ENCODE measurements at regions not wholly inside any gene's neighbourhood (a gene's known extent, or its start where the extent isn't known, plus 50 kb on each side); places are given as distances from the start of the nearest gene placed in this dataset.
"Not testable (repeated sequence)": the region's sequence is repeated elsewhere in the genome, so short reads cannot be mapped to it uniquely, and the experiment has no call there.

- DNase-seq: no peak
Measured at GRCh38 chr2:35255826-35256225, 1099.8 kb upstream of the CRIM1 start.

GRCh38 chr2:35251156-35251555, 1104.4 kb upstream of the CRIM1 start:
- no peak for DNase-seq

- DNase-seq: no peak
Measured at GRCh38 chr2:35246702-35247101, 1108.9 kb upstream of the CRIM1 start.

GRCh38 chr2:35228584-35228983, 1127.0 kb upstream of the CRIM1 start:
- DNase-seq: no peak

- no peak for DNase-seq
Measured at GRCh38 chr2:35220461-35220860, 1135.1 kb upstream of the CRIM1 start.

- DNase-seq: no peak
Measured at GRCh38 chr2:35204881-35205280, 1150.7 kb upstream of the CRIM1 start.

- DNase-seq: no peak
Measured at GRCh38 chr2:35204323-35204722, 1151.3 kb upstream of the CRIM1 start.

- DNase-seq: no peak
Measured at GRCh38 chr2:35199298-35199697, 1156.3 kb upstream of the CRIM1 start.

- DNase-seq: no peak
Measured at GRCh38 chr2:35185861-35186412, 1169.6 kb upstream of the CRIM1 start.

GRCh38 chr2:35184471-35184870, 1171.1 kb upstream of the CRIM1 start:
- DNase-seq: no peak

- not testable (repeated sequence) for DNase-seq
Measured at GRCh38 chr2:35176726-35177125, 1178.9 kb upstream of the CRIM1 start.

- no peak for DNase-seq
Measured at GRCh38 chr2:35174845-35175244, 1180.7 kb upstream of the CRIM1 start.

- no peak for DNase-seq
Measured at GRCh38 chr2:35172687-35173086, 1182.9 kb upstream of the CRIM1 start.

- DNase-seq: no peak
Measured at GRCh38 chr2:35168351-35168750, 1187.2 kb upstream of the CRIM1 start.

GRCh38 chr2:35163948-35164347, 1191.6 kb upstream of the CRIM1 start:
- no peak for DNase-seq

GRCh38 chr2:35160871-35161270, 1194.7 kb upstream of the CRIM1 start:
- no peak for DNase-seq

GRCh38 chr2:35125871-35126270, 1229.7 kb upstream of the CRIM1 start:
- DNase-seq: no peak

GRCh38 chr2:35125278-35125677, 1230.3 kb upstream of the CRIM1 start:
- DNase-seq: no peak

- DNase-seq: no peak
Measured at GRCh38 chr2:35116151-35116550, 1239.4 kb upstream of the CRIM1 start.

- DNase-seq: no peak
Measured at GRCh38 chr2:35114765-35115164, 1240.8 kb upstream of the CRIM1 start.

- DNase-seq: not testable (repeated sequence)
Measured at GRCh38 chr2:35112367-35112766, 1243.2 kb upstream of the CRIM1 start.

- no peak for DNase-seq
Measured at GRCh38 chr2:35104309-35104708, 1251.3 kb upstream of the CRIM1 start.

GRCh38 chr2:35099342-35099741, 1256.2 kb upstream of the CRIM1 start:
- no peak for DNase-seq

- no peak for DNase-seq
Measured at GRCh38 chr2:35082072-35082471, 1273.5 kb upstream of the CRIM1 start.

- DNase-seq: no peak
Measured at GRCh38 chr2:35081622-35082015, 1274.0 kb upstream of the CRIM1 start.

Measured in activated naive CD4-positive, alpha-beta T cell treated with Interleukin-2 at 50 U/mL for 16 hours (primary cell).